H1 (cell line): ENCODE measurements at regions not wholly inside any gene's neighbourhood (a gene's known extent, or its start where the extent isn't known, plus 50 kb on each side); places are given as distances from the start of the nearest gene placed in this dataset.

Experiments used
- CHD1 ChIP-seq: IDR thresholded peaks from 2 replicates; pipeline ENCODE4 v1.6.1; 2012; ENCODE audit warnings: low read depth, low read length, improper control_type of control experiment
- JUND ChIP-seq: IDR thresholded peaks from 2 replicates; pipeline ENCODE4 v1.6.1; 2011; ENCODE audit warnings: mild to moderate bottlenecking, improper control_type of control experiment, low read length
- MAX ChIP-seq: IDR thresholded peaks from 2 replicates; pipeline ENCODE4 v1.6.1; 2012; ENCODE audit warnings: inconsistent platforms
- POLR2AphosphoS5 ChIP-seq: IDR thresholded peaks from 2 replicates; pipeline ENCODE4 v1.6.1; 2011; ENCODE audit warnings: low read depth, low read length
- TAF1 ChIP-seq: IDR thresholded peaks from 2 replicates; pipeline ENCODE4 v1.6.1; 2011; ENCODE audit warnings: mild to moderate bottlenecking, low read depth, low read length

GRCh38 chr3:159301961-159302360 lies 500.1 kb downstream of the MFSD1 start (continued):
- no peak for TF ChIP-seq JUND
- no peak for TF ChIP-seq POLR2AphosphoS5
- TF ChIP-seq TAF1: no peak
- no peak for TF ChIP-seq CHD1
- no peak for TF ChIP-seq MAX
